Cardiac fibroblast (primary cell): ENCODE measurements at regions not wholly inside any gene's neighbourhood (a gene's known extent, or its start where the extent isn't known, plus 50 kb on each side); places are given as distances from the start of the nearest gene placed in this dataset.

Experiments
- DNase-seq, 2 donors: peaks; one replicate each; pipeline versions ENCODE4 v3.0.0 to v3.0.0-alpha.2; 2010; ENCODE audit warnings: low read depth in 2 of 2
- H3K4me3 ChIP-seq, 2 donors: replicated peaks in 1 of 2; 1 replicate in 1 of 2; 2 replicates in 1 of 2; pipeline ENCODE4 v1.5.1; 2011; ENCODE audit warnings: low read depth in 2 of 2, low read length in 2 of 2, mild to moderate bottlenecking in 2 of 2, moderate library complexity in 1 of 2
- TF ChIP-seq, protein P1 (sequence below): IDR thresholded peaks from one replicate; pipeline ENCODE4 v1.5.1; 2011; ENCODE audit warnings: low read depth, mild to moderate bottlenecking, low read length, inconsistent platforms

GRCh38 chr5:57911438-57911837 lies 428.8 kb upstream of the ACTBL2 start:
- TF ChIP-seq, protein P1, sequence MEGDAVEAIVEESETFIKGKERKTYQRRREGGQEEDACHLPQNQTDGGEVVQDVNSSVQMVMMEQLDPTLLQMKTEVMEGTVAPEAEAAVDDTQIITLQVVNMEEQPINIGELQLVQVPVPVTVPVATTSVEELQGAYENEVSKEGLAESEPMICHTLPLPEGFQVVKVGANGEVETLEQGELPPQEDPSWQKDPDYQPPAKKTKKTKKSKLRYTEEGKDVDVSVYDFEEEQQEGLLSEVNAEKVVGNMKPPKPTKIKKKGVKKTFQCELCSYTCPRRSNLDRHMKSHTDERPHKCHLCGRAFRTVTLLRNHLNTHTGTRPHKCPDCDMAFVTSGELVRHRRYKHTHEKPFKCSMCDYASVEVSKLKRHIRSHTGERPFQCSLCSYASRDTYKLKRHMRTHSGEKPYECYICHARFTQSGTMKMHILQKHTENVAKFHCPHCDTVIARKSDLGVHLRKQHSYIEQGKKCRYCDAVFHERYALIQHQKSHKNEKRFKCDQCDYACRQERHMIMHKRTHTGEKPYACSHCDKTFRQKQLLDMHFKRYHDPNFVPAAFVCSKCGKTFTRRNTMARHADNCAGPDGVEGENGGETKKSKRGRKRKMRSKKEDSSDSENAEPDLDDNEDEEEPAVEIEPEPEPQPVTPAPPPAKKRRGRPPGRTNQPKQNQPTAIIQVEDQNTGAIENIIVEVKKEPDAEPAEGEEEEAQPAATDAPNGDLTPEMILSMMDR, result no peak
- no peak overlapping the region for H3K4me3 ChIP-seq
- peak in 1 of 2 donors; percentile 16 for DNase-seq

DNA sequence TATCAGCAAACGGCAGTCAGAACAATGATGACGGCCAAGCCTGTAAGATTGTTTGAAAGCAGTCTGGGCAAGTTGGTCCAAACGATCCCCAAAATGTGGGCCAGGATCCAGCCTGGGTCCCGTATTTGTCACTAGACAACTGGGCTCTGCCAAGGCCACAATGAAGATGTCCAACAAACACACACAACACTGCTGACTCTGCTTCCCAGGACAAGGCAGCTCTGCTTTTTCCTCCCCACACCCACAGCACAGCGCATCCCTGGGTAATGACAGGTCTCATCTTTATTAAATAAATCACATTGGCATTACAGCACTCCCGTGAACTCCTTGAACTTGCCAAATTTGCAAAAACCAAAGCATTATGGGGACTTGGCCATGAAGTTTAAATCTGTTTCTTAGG lies 424.1 kb upstream of the ACTBL2 start:
- DNase-seq, result no peak
- H3K4me3 ChIP-seq, result no peak overlapping the region
- TF ChIP-seq, protein P1, result no peak

GRCh38 chr5:57903458-57903857 lies 420.8 kb upstream of the ACTBL2 start:
- DNase-seq, result peak in 1 of 2 donors; percentile 8
- TF ChIP-seq, protein P1, result no peak

GRCh38 chr5:57902095-57902494 lies 419.5 kb upstream of the ACTBL2 start:
- DNase-seq, result peak in 1 of 2 donors; percentile 48
- no peak overlapping the region for H3K4me3 ChIP-seq
- TF ChIP-seq, protein P1, result no peak

More at GRCh38 chr5:57903458-57903857, 420.8 kb upstream of the ACTBL2 start:
- H3K4me3 ChIP-seq, result no peak overlapping the region

DNA sequence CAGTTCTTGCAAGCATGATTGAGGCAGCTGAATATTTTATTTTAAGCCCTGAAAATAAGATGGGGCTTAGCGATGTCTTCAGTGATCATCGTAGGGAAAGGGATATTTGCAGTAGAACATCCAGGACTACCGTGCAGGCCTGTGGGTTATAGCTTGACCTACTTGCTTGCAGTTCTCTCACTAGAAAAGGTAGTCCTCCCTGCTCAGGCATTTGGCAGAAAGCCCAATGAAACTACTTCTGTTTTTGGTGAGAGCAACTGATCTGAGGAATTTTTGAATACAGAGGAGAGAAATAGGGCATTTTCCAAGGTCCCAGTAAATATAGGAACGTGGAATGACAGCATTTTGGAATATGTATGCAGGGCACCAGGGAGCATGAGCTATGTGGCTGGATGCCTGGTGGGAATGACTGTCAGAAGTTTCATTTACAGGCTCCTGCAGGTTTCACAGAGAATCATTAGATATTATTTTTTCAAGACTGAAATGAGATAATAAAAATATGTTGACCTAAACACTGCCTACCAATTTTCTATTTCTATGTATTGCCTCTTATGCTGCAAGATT lies 417.9 kb upstream of the ACTBL2 start:
- TF ChIP-seq, protein P1, result no peak
- no peak overlapping the region for H3K4me3 ChIP-seq

DNA sequence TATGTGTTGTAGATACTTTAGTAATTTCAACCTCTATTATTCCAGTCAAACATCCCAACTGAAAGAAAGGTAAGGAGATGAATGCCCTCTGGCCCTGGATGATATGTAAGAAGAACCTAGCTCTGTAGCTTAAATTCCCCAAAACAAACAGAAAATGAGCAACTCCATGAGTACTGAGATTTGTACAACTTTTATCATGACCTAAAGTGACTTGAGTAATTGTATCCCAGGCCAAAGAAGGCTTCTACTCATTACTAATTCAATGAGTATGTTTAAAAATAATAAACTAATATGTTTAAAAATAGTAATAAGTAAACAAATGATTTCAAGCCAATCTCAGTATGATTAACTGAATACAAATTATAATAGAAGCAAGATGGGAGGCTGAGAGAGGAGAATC lies 414.0 kb upstream of the ACTBL2 start:
- H3K4me3 ChIP-seq, result no peak overlapping the region
- TF ChIP-seq, protein P1, result no peak
- peak in 1 of 2 donors; percentile 21 for DNase-seq

More for the DNA sequence above, 417.9 kb upstream of the ACTBL2 start:
- no peak for DNase-seq

DNA sequence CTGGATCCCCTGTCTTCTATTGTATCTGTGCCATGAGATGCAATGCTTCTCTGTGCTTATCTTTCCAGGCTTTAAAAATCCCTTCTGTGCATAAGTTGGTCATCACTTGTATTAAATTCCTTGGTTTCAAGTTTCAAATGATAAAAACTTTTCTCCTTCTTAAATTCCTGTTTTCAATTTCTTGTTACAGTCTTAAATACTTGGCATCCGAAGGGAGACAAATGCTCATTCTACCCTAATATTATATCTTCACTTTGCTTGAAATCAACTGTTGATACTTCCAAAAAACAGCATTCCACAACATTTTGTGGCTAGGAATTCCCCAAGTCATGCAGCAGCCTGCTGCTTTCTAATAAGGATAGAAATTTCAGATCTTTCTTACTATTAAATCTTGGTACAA lies 413.2 kb upstream of the ACTBL2 start:
- H3K4me3 ChIP-seq, result no peak overlapping the region
- TF ChIP-seq, protein P1, result no peak
- peak in 1 of 2 donors; percentile 38 for DNase-seq
